Tibial artery (tissue), 4 donors: ENCODE measurements at regions not wholly inside any gene's neighbourhood (a gene's known extent, or its start where the extent isn't known, plus 50 kb on each side); places are given as distances from the start of the nearest gene placed in this dataset.

ENCODE experiments used
- DNase-seq, 2 donors: peaks; one replicate each; pipeline ENCODE4 v3.0.0-alpha.2; 2019
- H3K27ac ChIP-seq, 2 donors: fragments of 200-600 bp; sonication (generic) in 1 of 2; 1 replicate in 1 of 2; 2 replicates in 1 of 2; pipeline ENCODE4 v1.5.1; 2018 to 2019; ENCODE audit warnings: mild to moderate bottlenecking in 1 of 2
- H3K27me3 ChIP-seq, 2 donors: fragments of 200-600 bp; sonication (generic) in 1 of 2; one replicate each; pipeline versions ENCODE4 v1.5.1 to v1.6.0; 2016 to 2019
- H3K36me3 ChIP-seq, 3 donors: fragments of 200-600 bp; sonication (generic) in 2 of 3; one replicate each; pipeline ENCODE4 v1.5.1; 2016 to 2019; ENCODE audit warnings: mild to moderate bottlenecking in 2 of 3
- H3K4me1 ChIP-seq, 4 donors: fragments of 200-600 bp; sonication (generic) in 2 of 4; 1 replicate in 3 of 4; 2 replicates in 1 of 4; pipeline ENCODE4 v1.5.1; 2016 to 2019
- H3K4me3 ChIP-seq, 2 donors: fragments of 200-600 bp; sonication (generic) in 1 of 2; 1 replicate in 1 of 2; 2 replicates in 1 of 2; pipeline ENCODE4 v1.5.1; 2018 to 2019; ENCODE audit warnings: mild to moderate bottlenecking in 2 of 2
- H3K9me3 ChIP-seq, 3 donors: fragments of 200-600 bp; sonication (generic) in 1 of 3; one replicate each; pipeline ENCODE4 v1.5.1; 2016 to 2019
- intact Hi-C: fragments of 100-400 bp; cut with DNase I; formaldehyde crosslinking; loops from one replicate; pipeline ENCODE4 v1.15.0; 2023; ENCODE audit warnings: low total_unique reads
- TF ChIP-seq, protein P1 (sequence below), 2 experiments: fragments of 200-600 bp in 1 of 2; fragments of 450-650 bp in 1 of 2; IDR thresholded peaks; one replicate each; pipeline ENCODE4 v1.5.1; 2017 to 2019; ENCODE audit warnings: antibody characterized with exemption in 2 of 2, mild to moderate bottlenecking in 1 of 2, moderate library complexity in 1 of 2

GRCh38 chr2:59875836-59876235 is 677.6 kb downstream of the BCL11A start:
- DNase-seq = no peak
- no peaks in the 10 kb centered on the region for H3K27me3 ChIP-seq
- TF ChIP-seq, protein P1, sequence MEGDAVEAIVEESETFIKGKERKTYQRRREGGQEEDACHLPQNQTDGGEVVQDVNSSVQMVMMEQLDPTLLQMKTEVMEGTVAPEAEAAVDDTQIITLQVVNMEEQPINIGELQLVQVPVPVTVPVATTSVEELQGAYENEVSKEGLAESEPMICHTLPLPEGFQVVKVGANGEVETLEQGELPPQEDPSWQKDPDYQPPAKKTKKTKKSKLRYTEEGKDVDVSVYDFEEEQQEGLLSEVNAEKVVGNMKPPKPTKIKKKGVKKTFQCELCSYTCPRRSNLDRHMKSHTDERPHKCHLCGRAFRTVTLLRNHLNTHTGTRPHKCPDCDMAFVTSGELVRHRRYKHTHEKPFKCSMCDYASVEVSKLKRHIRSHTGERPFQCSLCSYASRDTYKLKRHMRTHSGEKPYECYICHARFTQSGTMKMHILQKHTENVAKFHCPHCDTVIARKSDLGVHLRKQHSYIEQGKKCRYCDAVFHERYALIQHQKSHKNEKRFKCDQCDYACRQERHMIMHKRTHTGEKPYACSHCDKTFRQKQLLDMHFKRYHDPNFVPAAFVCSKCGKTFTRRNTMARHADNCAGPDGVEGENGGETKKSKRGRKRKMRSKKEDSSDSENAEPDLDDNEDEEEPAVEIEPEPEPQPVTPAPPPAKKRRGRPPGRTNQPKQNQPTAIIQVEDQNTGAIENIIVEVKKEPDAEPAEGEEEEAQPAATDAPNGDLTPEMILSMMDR (IDR thresholded peaks at IDR 0.05) = no peak
- no peaks in the 10 kb centered on the region for H3K9me3 ChIP-seq
- H3K27ac ChIP-seq = no peak overlapping the region
- H3K36me3 ChIP-seq = no peaks in the 10 kb centered on the region
- H3K4me1 ChIP-seq = no peaks in the 10 kb centered on the region
- intact Hi-C loops = no loop called here
- no peak overlapping the region for H3K4me3 ChIP-seq

DNA sequence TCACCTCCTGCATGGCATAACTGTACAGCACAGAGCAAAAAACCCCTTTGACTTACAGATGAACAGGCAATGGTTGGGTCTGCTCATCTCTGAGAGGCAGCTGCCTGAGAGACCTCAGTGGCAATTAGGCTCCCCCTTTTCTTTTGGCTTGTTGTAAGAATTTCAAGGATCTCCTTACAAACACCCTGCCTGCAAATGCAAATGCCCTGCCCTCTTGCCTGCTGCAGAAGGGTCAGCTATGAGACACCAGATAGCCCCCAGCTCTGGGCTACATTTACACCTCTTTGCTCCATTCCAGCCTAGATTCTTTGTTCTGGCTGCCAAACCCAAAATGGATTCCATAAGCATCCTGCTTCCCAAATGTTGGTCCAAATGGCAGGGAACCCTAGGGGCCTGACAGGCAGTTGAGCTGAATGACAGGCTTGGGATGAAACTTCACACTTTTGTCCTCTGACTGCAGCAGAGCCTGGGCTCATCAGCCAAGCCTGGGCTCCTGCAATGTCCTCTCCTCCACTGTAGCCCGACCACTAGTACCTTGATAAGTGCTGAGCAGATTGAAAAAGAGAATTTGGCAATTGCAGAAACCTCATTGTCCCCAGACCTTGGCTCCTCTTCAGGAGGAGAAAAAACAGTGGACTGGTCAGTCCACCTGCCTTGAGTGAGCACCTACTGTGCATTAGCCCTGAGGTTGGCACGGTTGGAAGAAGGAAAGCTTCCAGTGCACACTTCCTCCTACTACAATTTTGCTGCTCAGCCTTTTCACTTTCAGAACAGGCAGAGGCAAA is 678.3 kb downstream of the BCL11A start:
- TF ChIP-seq, protein P1 (IDR thresholded peaks at IDR 0.05) = no peak
- DNase-seq = no peak
- no peaks in the 10 kb centered on the region for H3K4me1 ChIP-seq
- H3K9me3 ChIP-seq = no peaks in the 10 kb centered on the region
- no peak overlapping the region for H3K27ac ChIP-seq
- intact Hi-C loops = no loop called here
- no peaks in the 10 kb centered on the region for H3K36me3 ChIP-seq
- H3K4me3 ChIP-seq = no peak overlapping the region
- H3K27me3 ChIP-seq = no peaks in the 10 kb centered on the region

GRCh38 chr2:59874361-59874760 is 679.1 kb downstream of the BCL11A start:
- no peak for DNase-seq

DNA sequence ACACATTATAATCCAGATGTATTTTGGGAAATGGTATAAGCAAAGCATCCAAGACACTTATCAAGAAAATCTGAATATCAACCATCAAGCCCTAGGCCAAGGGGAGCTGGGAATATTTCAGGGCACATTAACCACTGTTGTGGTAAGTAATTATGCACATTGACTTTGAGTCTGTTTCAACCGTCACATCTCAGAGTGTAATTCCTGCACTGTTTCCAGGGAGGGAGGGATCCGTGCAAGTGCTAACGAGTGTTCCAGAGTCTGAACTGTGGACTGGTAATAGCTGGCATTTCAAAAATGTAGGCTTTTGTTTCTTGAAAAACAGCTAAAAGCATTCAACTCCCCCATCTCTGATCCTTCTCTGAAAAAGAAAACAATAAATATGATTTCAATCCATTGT is 681.6 kb downstream of the BCL11A start:
- no peaks in the 10 kb centered on the region for H3K36me3 ChIP-seq
- intact Hi-C loops = no loop called here
- no peak for DNase-seq

More at GRCh38 chr2:59874361-59874760, 679.1 kb downstream of the BCL11A start:
- no peaks in the 10 kb centered on the region for H3K27me3 ChIP-seq
- TF ChIP-seq, protein P1 (IDR thresholded peaks at IDR 0.05) = no peak
- no peaks in the 10 kb centered on the region for H3K9me3 ChIP-seq
- H3K4me1 ChIP-seq = no peaks in the 10 kb centered on the region
- H3K27ac ChIP-seq = no peak overlapping the region
- no peak overlapping the region for H3K4me3 ChIP-seq
- no peaks in the 10 kb centered on the region for H3K36me3 ChIP-seq
- intact Hi-C loops = no loop called here

DNA sequence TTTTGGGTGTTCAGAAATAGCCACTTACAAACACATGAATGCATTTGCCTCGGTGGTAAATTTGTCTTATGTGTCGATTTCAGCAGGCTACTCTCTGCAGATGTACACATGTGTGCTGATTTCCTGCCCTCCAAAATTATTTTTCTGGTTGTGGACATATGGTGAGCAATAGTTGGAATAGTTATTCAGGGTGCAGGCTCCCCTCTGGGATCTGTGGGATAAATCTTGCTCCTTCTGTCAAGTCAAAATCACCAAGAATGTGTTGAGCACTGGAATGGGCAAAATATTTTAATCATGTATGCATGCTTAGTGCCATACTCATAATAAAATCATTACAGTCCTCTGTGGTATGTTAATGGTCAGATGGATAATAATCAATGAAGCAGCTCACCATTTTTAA is 684.5 kb downstream of the BCL11A start:
- TF ChIP-seq, protein P1 (IDR thresholded peaks at IDR 0.05) = no peak
- intact Hi-C loops = no loop called here
- no peak overlapping the region for H3K27ac ChIP-seq
- no peaks in the 10 kb centered on the region for H3K4me1 ChIP-seq
- no peak for DNase-seq
- no peaks in the 10 kb centered on the region for H3K27me3 ChIP-seq
- no peaks in the 10 kb centered on the region for H3K36me3 ChIP-seq
- no peak overlapping the region for H3K4me3 ChIP-seq
- no peaks in the 10 kb centered on the region for H3K9me3 ChIP-seq

More for the DNA sequence above, 681.6 kb downstream of the BCL11A start:
- Histone ChIP-seq H3K4me1 (no peaks in the 10 kb centered on the region), H3K27ac (no peak overlapping the region), H3K9me3 (no peaks in the 10 kb centered on the region), H3K27me3 (no peaks in the 10 kb centered on the region), H3K4me3 (no peak overlapping the region)
- TF ChIP-seq, protein P1 (IDR thresholded peaks at IDR 0.05) = no peak
